ENCODE measurements at regions not wholly inside any gene's neighbourhood (a gene's known extent, or its start where the extent isn't known, plus 50 kb on each side); places are given as distances from the start of the nearest gene placed in this dataset.

GRCh38 chr1:29454616-29455380 lies 218.5 kb downstream of the PTPRU start:
- DNase-seq, result no peak

- peak; percentile 72 for DNase-seq
These were observed 217.3 kb downstream of the PTPRU start for GRCh38 chr1:29453502-29454240.

DNA sequence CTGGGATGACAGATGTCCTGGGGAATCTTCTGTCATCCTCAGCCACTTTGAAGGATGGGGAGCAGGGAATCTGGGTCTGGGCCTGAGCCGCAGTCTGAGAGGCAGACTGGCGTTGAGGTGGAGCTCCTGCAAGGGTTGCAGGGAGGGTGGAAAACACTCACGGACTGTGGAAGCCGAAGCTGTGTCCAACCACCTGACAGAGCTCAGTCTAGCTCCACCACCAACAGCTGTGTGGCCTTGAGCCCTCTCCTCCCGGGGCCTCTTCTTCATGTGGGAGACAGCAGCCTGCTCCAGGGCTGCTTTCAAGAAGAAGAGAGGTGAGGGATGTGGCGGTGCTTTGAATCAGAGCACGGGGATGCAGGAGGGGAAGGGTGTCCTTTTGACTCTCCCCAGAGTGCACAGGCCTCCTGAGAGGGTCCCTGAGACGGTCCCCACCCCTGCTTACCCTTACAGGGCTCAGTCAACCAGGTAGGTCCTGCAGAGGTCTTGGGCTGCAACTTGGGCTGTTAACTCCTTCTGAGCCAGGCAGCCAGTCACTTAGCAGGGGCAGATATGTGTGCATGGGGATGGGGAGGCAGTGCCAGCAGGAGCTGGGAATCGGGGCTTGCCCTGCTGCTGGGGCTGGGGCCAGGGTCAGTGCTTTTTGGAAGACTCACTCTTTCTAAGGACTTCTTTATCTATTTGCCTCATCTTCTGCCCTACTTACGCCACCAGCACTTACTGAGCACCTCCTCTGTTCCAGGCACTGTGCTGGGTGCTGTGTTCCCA lies 216.3 kb downstream of the PTPRU start:
- DNase-seq, result no peak

GRCh38 chr1:29451368-29451892 lies 215.1 kb downstream of the PTPRU start:
- peak; percentile 20 for DNase-seq

GRCh38 chr1:29450591-29450990 lies 214.3 kb downstream of the PTPRU start:
- peak; percentile 75 for DNase-seq

DNA sequence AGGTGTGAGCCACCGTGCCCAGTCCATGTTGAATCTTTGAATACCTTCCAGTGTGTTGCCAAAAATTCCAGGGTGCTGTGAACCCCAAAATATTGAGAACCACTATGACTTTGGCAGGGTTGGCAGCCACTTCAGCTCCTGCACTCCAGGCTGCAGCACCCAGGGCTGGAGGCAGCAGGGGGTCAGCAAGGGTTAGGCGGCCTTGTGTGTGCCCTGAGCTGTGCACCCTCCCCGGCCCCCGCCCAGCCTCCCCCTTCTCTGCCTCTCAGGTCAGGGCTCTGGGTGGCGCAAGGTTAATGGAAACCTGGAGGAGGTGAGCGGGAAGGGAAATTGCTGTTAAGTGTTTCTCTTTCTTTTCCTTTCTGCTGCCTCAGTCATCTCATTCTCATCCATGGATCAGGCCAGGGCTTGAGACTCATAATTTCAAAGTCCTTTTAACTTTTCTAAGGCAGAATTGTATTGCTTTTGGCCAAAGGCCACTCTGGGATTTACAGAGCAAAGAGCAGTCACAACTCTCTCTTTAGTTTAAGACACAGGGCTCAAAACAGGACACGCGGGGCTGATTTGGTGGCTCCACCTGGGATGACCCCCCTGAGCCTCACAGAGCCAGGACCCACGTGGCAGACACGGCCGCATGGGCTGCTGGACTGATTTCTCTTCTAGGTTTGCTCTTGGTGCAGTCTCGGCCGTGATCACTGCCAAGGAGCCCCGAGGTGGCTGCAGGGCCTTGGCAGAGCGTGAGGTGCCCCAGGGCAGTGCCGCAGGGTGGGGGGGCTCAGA lies 212.3 kb downstream of the PTPRU start:
- DNase-seq, result no peak

DNA sequence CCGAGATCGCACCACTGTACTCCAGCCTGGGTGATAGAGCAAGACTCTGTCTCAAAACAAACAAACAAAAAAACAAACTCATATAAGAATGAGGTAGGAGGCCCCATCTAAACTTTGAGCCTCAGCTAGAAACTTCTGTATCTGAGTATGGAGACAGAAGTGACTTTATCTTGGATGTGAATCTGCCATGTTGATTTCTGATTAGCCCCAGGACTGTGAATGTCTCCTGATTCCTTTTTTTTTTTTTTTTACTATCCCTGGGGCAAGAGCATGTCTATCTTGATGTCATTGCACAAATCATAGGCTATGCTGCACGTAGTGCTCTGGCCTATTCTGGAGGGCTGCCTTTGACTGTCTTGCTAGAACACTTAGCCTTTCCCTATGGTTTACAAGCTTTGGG lies 211.0 kb downstream of the PTPRU start:
- DNase-seq, result no peak

DNA sequence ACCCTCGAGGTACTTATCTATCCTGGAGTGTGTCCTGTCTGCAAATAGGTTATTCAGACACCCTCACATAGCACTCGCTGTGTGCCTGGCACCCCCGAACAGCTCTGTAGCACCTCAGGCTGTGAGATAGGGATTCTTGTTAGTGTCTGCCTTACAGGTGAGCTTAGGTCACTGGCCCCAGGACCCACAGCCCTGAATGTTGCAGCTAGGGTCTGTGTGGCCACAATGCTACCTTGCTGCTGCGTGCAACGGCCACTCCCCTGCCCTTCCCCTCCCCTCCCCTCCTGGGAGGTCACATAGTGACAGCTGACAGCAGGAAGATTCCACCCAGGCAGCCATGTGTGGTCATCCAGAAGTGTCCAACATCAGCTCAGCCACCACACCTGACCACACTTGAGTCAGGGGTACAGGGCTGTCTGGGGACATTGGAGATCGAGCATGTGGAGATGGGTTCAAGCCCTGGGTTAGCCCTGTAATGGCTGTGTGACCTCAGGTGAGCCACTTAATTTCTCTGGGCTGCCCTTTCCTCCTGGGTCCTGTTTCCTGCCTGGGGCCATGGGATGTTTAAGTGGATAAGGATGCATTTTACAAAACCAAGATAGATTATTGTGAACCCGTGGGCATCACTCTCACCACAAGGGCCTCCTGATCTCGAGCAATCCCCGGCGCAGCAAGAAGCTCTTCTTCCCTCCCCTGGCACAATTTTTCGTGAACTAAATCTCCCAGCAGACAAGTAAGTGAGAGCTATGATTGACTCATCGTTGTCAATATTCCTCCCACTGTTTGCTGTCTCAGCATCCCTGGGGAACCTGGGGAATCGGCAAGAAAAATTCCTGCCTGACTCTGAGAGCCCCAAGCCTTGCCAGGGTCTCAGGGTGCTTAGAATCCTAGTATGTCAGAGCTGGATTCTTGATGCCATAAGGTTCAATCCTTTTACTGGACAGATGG lies 208.7 kb downstream of the PTPRU start:
- DNase-seq, result no peak

- DNase-seq, result no peak
These were observed 207.9 kb downstream of the PTPRU start for GRCh38 chr1:29444081-29444715.

- DNase-seq, result no peak
These were observed 205.8 kb downstream of the PTPRU start for GRCh38 chr1:29441916-29442668.

DNA sequence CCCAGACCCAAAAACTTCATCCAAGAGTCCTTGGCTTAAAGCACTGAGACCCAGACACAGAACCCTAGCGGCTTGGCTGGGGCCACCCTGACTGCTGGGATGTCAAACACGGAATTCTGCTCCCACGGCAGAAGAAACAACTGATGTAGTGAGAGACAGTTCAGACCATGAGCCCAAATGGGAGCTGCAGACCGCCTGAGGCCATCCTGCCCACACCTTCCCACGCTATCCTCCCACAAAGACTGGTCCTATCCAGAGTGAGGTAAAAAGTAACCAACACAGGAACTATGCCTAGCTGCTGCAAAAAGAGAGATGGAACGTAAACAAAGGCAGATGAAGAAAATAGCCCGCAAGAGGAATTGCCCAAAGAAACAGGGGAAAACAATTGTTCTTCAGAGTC lies 203.3 kb downstream of the PTPRU start:
- DNase-seq, result no peak

- DNase-seq, result no peak
These were observed 202.7 kb downstream of the PTPRU start for GRCh38 chr1:29438991-29439390.

DNA sequence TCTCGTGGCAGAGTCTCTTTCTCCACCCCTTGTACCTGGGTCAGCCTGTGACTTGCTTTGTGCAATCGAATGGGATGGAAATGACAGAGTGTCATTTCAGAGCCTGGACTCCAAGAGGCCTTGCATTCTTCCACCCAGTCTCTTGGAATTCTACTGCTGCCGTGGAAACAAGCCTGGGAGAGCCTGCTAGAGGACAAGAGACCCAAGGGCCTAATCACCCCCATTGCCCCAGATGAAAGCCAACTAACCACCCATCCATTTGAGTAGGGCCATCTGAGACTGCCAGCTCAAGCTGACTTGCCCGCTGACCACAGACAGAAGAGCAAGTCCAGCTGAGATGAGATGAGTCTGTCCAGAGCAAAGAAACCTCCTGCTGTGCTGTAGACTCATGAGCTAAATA lies 201.6 kb downstream of the PTPRU start:
- DNase-seq, result no peak

DNA sequence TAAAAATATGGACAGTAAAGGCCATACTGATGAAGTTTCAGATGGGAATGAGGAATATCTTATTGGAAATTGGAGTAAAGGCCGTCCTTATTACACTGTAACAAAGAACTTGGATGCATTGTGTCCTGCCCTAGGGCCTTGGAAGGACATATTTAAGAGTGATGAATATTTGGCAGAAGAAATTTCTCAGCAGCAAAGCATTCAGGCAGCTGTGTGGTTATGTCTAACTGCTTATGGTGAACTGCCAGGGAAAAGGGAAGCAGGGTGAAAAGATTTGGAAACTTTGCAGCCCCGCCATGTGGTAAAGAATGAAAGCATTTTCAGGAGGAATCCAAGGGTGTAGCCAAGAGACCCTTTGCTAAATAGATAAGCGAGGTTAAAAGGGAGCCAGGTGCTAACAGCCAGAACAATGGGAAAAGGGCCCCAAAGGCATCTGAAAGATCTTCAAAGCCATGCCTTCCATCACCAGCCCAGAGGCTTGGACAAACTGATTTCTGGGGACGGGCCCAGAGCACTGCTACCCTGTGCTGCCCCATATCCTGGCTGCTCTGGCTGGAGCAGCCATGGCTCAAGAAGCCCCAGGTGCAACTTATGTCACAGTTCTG lies 200.0 kb downstream of the PTPRU start:
- no peak for DNase-seq

GRCh38 chr1:29433830-29434229 lies 197.5 kb downstream of the PTPRU start:
- no peak for DNase-seq

GRCh38 chr1:29431138-29431537 lies 194.8 kb downstream of the PTPRU start:
- DNase-seq, result no peak

DNA sequence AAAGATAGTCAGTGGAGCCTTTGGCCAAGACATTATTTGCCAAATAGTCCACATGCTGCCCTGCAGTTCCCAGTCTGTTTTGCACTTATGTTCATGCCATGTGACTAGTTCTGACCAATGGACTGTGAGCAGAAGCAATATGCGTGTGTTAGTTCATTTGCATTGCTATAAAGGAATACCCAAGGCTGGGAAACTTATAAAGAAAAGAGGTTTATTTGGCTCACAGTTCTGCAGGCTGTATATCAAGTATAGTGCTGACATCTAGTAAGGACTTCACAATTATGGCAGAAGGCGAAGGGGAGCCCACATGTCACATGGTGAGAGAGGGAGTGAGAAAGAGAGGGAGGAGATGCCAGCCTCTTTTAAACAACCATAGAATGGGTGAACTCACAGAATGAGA lies 193.3 kb downstream of the PTPRU start:
- DNase-seq, result no peak

DNA sequence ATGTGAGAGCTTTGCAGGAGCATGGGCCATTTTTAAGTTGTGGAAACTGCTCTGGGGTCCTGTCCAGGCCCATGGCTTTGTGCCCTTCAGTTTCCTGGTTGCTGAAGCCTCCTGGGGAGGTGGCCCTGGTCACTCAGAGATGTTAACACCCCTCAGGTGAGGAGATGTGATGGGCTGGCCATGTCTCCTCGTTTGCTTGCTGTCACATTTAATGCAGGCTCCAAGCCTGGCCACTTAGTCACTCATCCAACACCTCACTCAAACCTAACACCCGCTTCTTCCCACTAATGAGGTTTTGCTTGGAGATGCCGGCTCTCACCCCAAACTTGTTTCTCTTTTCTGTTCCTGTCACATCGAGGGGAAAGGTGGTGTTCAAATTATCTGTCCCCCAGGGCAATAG lies 192.7 kb downstream of the PTPRU start:
- DNase-seq, result no peak

GRCh38 chr1:29428280-29428615 lies 191.9 kb downstream of the PTPRU start:
- DNase-seq, result no peak
